Neural cell (in vitro differentiated cells): ENCODE measurements at regions not wholly inside any gene's neighbourhood (a gene's known extent, or its start where the extent isn't known, plus 50 kb on each side); places are given as distances from the start of the nearest gene placed in this dataset.

ENCODE experiments used
- H2AFZ ChIP-seq: fragments of 200-600, 300-800 bp; sonication (generic), shearing (Covaris generic); 2 replicates; pipeline ENCODE4 v1.6.0; 2014; ENCODE audit warnings: low read depth, mild to moderate bottlenecking, antibody characterized with exemption, low read length, moderate library complexity
- H3F3A ChIP-seq: fragments of 200-600 bp; shearing (Covaris generic); 2 replicates; pipeline ENCODE4 v1.6.1; 2016; ENCODE audit warnings: mild to moderate bottlenecking, moderate library complexity, mixed read lengths, antibody characterized with exemption, low read length; ENCODE audit not compliant: insufficient read depth, poor library complexity, severe bottlenecking
- H3K27ac ChIP-seq: fragments of 200-600, 300-800 bp; sonication (generic), shearing (Covaris generic); 2 replicates; pipeline ENCODE4 v1.5.1; 2014; ENCODE audit warnings: mild to moderate bottlenecking, low read length, moderate library complexity
- H3K27me3 ChIP-seq: fragments of 300-800, 200-600 bp; sonication (generic), shearing (Covaris generic); 2 replicates; pipeline ENCODE4 v1.6.0; 2014; ENCODE audit warnings: mild to moderate bottlenecking, low read depth, low read length, moderate library complexity; ENCODE audit not compliant: insufficient read depth
- H3K36me3 ChIP-seq: fragments of 300-800, 200-600 bp; sonication (generic), shearing (Covaris generic); 2 replicates; pipeline ENCODE4 v1.5.1; 2014; ENCODE audit warnings: mild to moderate bottlenecking, antibody characterized with exemption, low read length, moderate library complexity; ENCODE audit not compliant: insufficient read depth
- H3K4me2 ChIP-seq: fragments of 300-800, 200-600 bp; sonication (generic), shearing (Covaris generic); 2 replicates; pipeline ENCODE4 v1.6.0; 2014; ENCODE audit warnings: mild to moderate bottlenecking, low read length
- H3K4me3 ChIP-seq: fragments of 300-800, 200-600 bp; sonication (generic), shearing (Covaris generic); 2 replicates; pipeline ENCODE4 v1.5.1; 2014; ENCODE audit warnings: mild to moderate bottlenecking, low read length, moderate library complexity
- H3K79me2 ChIP-seq: fragments of 200-600 bp; shearing (Covaris generic); replicated peaks from 2 replicates; pipeline ENCODE4 v1.6.0; 2014; ENCODE audit warnings: mild to moderate bottlenecking, low read length, moderate library complexity; ENCODE audit not compliant: insufficient read depth
- H3K9ac ChIP-seq: fragments of 300-800, 200-600 bp; sonication (generic), shearing (Covaris generic); 2 replicates; pipeline ENCODE4 v1.6.1; 2016; ENCODE audit warnings: mild to moderate bottlenecking, low read length, mixed read lengths
- H3K9me2 ChIP-seq: fragments of 200-600 bp; shearing (Covaris generic); 2 replicates; pipeline ENCODE4 v1.6.1; 2016; ENCODE audit warnings: mild to moderate bottlenecking, low read length, mixed read lengths; ENCODE audit not compliant: insufficient read depth
- H3K9me3 ChIP-seq: fragments of 200-600, 300-800 bp; sonication (generic), shearing (Covaris generic); 2 replicates; pipeline ENCODE4 v1.6.1; 2016; ENCODE audit warnings: mild to moderate bottlenecking, mixed run types, low read length, moderate library complexity, mixed read lengths
- H4K20me1 ChIP-seq: fragments of 200-600 bp; shearing (Covaris generic); 2 replicates; pipeline ENCODE4 v1.6.1; 2016; ENCODE audit warnings: mild to moderate bottlenecking, mixed run types; ENCODE audit not compliant: insufficient read depth
- EP300 ChIP-seq: fragments of 450-650 bp; conservative IDR thresholded peaks from 2 replicates; pipeline ENCODE4 v1.6.1; 2014; ENCODE audit warnings: antibody characterized with exemption, mild to moderate bottlenecking, moderate library complexity; ENCODE audit not compliant: poor library complexity, severe bottlenecking
- EZH2 ChIP-seq: fragments of 200-600, 300-800 bp; shearing (Covaris generic), sonication (generic); IDR thresholded peaks from 2 replicates; pipeline ENCODE4 v1.6.1; 2014; ENCODE audit warnings: antibody characterized with exemption, low read length, borderline replicate concordance, mild to moderate bottlenecking; ENCODE audit not compliant: insufficient read depth, poor library complexity, severe bottlenecking
- MXI1 ChIP-seq: fragments of 450-650 bp; conservative IDR thresholded peaks from 2 replicates; pipeline ENCODE4 v1.6.1; 2014; ENCODE audit warnings: antibody characterized with exemption, mild to moderate bottlenecking; ENCODE audit not compliant: poor library complexity, severe bottlenecking
- POLR2AphosphoS5 ChIP-seq: IDR thresholded peaks from 2 replicates; pipeline ENCODE4 v1.6.1; 2012
- RAD21 ChIP-seq: fragments of 450-650 bp; conservative IDR thresholded peaks from 2 replicates; pipeline ENCODE4 v1.6.1; 2014; ENCODE audit warnings: antibody characterized with exemption, mild to moderate bottlenecking, moderate library complexity
- REST ChIP-seq: IDR thresholded peaks from 2 replicates; pipeline ENCODE4 v1.6.1; 2012; ENCODE audit warnings: borderline replicate concordance
- SMC3 ChIP-seq: fragments of 450-650 bp; conservative IDR thresholded peaks from 2 replicates; pipeline ENCODE4 v1.6.1; 2014; ENCODE audit warnings: antibody characterized with exemption, mild to moderate bottlenecking, moderate library complexity; ENCODE audit not compliant: poor library complexity
- TAF1 ChIP-seq: IDR thresholded peaks from 2 replicates; pipeline ENCODE4 v1.6.1; 2012; ENCODE audit warnings: low read depth

GRCh38 chr10:9189448-9189847 is 1135.0 kb downstream of the GATA3 start:
- Histone ChIP-seq H3F3A (no peaks in the 10 kb centered on the region), H3K27ac (no peak overlapping the region), H3K4me3 (no peak overlapping the region), H3K9me2 (no peaks in the 10 kb centered on the region), H3K79me2 (no peaks in the 10 kb centered on the region), H3K27me3 (no peaks in the 10 kb centered on the region), H3K4me2 (no peak overlapping the region), H2AFZ (no peak overlapping the region), H4K20me1 (no peaks in the 10 kb centered on the region), H3K9me3 (no peaks in the 10 kb centered on the region), H3K9ac (no peak overlapping the region), H3K36me3 (no peaks in the 10 kb centered on the region)
- TF ChIP-seq SMC3 (no peak), EP300 (no peak), EZH2 (no peak)

- H3K79me2 ChIP-seq = no peaks in the 10 kb centered on the region
- no peak overlapping the region for H3K9ac ChIP-seq
- no peaks in the 10 kb centered on the region for H3K36me3 ChIP-seq
- no peaks in the 10 kb centered on the region for H3K9me2 ChIP-seq
- H3K9me3 ChIP-seq = no peaks in the 10 kb centered on the region
- no peak overlapping the region for H2AFZ ChIP-seq
- no peaks in the 10 kb centered on the region for H3F3A ChIP-seq
- TF ChIP-seq MXI1 (no peak), SMC3 (no peak), TAF1 (no peak), RAD21 (no peak), POLR2AphosphoS5 (no peak)
- no peaks in the 10 kb centered on the region for H4K20me1 ChIP-seq
- no peak overlapping the region for H3K4me2 ChIP-seq
- no peaks in the 10 kb centered on the region for H3K27me3 ChIP-seq
- H3K4me3 ChIP-seq = no peak overlapping the region
- no peak overlapping the region for H3K27ac ChIP-seq
Measured at GRCh38 chr10:9193120-9193519, 1138.6 kb downstream of the GATA3 start.

GRCh38 chr10:9195385-9195784 is 1140.9 kb downstream of the GATA3 start:
- Histone ChIP-seq H3K9me2 (no peaks in the 10 kb centered on the region), H3K79me2 (no peaks in the 10 kb centered on the region), H3K9ac (no peak overlapping the region), H3K27ac (no peak overlapping the region), H3F3A (no peaks in the 10 kb centered on the region), H3K36me3 (no peaks in the 10 kb centered on the region), H4K20me1 (no peaks in the 10 kb centered on the region), H3K4me3 (no peak overlapping the region), H3K4me2 (no peak overlapping the region), H3K9me3 (no peaks in the 10 kb centered on the region), H3K27me3 (no peaks in the 10 kb centered on the region), H2AFZ (no peak overlapping the region)
- TF ChIP-seq SMC3 (no peak), REST (no peak), POLR2AphosphoS5 (no peak)
